IMR-90 (cell line): ENCODE measurements at regions not wholly inside any gene's neighbourhood (a gene's known extent, or its start where the extent isn't known, plus 50 kb on each side); places are given as distances from the start of the nearest gene placed in this dataset.

Experiments
- ATAC-seq: fragments of 200-7000 bp; cut with Tn5 transposase; 2 replicates; pipeline ENCODE4 v1.9.1; 2020; ENCODE audit warnings: low read depth, mild to moderate bottlenecking, moderate library complexity
- BruUV-seq: library from RNA; stranded (reverse); fragments of 400-500 nt; replicated peaks from 2 replicates; lab custom pipeline; 2021; lab: Mats Ljungman, UMichigan
- CTCF ChIA-PET: fragments of 300-600 bp; formaldehyde crosslinking; extraction: SDS; loops from one replicate; lab custom pipeline; 2021; ENCODE audit warnings: antibody characterized with exemption; lab: Yijun Ruan, JAX
- POLR2A ChIA-PET: fragments of 300-600 bp; sonication (Branson Sonifier 250); formaldehyde crosslinking; loops from one replicate; lab custom pipeline; 2022; ENCODE audit warnings: antibody characterized with exemption; ENCODE audit not compliant: unreplicated experiment; lab: Charles Lee
- DNase-seq: peaks from one replicate; pipeline ENCODE4 v3.0.0; 2013
- H2AFZ ChIP-seq: replicated peaks from 2 replicates; pipeline ENCODE3; 2013; ENCODE audit warnings: low read length, mild to moderate bottlenecking; ENCODE audit not compliant: poor library complexity
- H2AK5ac ChIP-seq: 2 replicates; pipeline ENCODE4 v1.6.1; 2013; ENCODE audit warnings: low read depth, low read length, inconsistent platforms
- H2AK9ac ChIP-seq: replicated peaks from 2 replicates; pipeline ENCODE3; 2013; ENCODE audit warnings: mild to moderate bottlenecking, low read depth, low read length, moderate library complexity; ENCODE audit not compliant: poor library complexity
- H2BK120ac ChIP-seq: 2 replicates; pipeline ENCODE4 v1.6.1; 2013; ENCODE audit warnings: low read depth, low read length, inconsistent platforms
- H2BK15ac ChIP-seq: 3 replicates; pipeline ENCODE4 v1.6.1; 2013; ENCODE audit warnings: low read depth, low read length, inconsistent platforms
- H2BK20ac ChIP-seq: 2 replicates; pipeline ENCODE4 v1.6.1; 2013; ENCODE audit warnings: low read depth, mild to moderate bottlenecking, inconsistent platforms, low read length, moderate library complexity
- H2BK5ac ChIP-seq: 2 replicates; pipeline ENCODE4 v1.6.1; 2013; ENCODE audit warnings: mild to moderate bottlenecking, low read depth, low read length, inconsistent platforms; ENCODE audit not compliant: poor library complexity, severe bottlenecking
- H3K14ac ChIP-seq: replicated peaks from 2 replicates; pipeline ENCODE4 v1.6.1; 2013; ENCODE audit warnings: low read depth, low read length, inconsistent platforms
- H3K18ac ChIP-seq: 2 replicates; pipeline ENCODE4 v1.6.1; 2013; ENCODE audit warnings: low read depth, low read length, control low read depth
- H3K23ac ChIP-seq: 2 replicates; pipeline ENCODE4 v1.6.1; 2013; ENCODE audit warnings: low read depth, low read length, inconsistent platforms
- H3K27ac ChIP-seq: 2 replicates; pipeline ENCODE4 v1.5.1; 2013; ENCODE audit warnings: mild to moderate bottlenecking, control low read depth, low read length; ENCODE audit not compliant: insufficient read depth
- H3K27me3 ChIP-seq: 2 replicates; pipeline ENCODE4 v1.6.1; 2013; ENCODE audit warnings: low read length; ENCODE audit not compliant: control insufficient read depth, insufficient read depth
- H3K36me3 ChIP-seq: 2 replicates; pipeline ENCODE4 v1.6.1; 2013; ENCODE audit warnings: low read length, mixed read lengths; ENCODE audit not compliant: control insufficient read depth, insufficient read depth
- H3K4ac ChIP-seq: 2 replicates; pipeline ENCODE4 v1.6.1; 2013; ENCODE audit warnings: low read depth, low read length, inconsistent platforms
- H3K4me1 ChIP-seq: 2 replicates; pipeline ENCODE4 v1.6.1; 2013; ENCODE audit warnings: low read length, mixed read lengths; ENCODE audit not compliant: control insufficient read depth, insufficient read depth
- H3K4me2 ChIP-seq: 2 replicates; pipeline ENCODE4 v1.6.1; 2013; ENCODE audit warnings: low read depth, mild to moderate bottlenecking, control low read depth, low read length, moderate library complexity
- H3K4me3 ChIP-seq: 2 replicates; pipeline ENCODE4 v1.5.1; 2013; ENCODE audit warnings: low read depth, mild to moderate bottlenecking, control low read depth, low read length, moderate library complexity; ENCODE audit not compliant: insufficient read depth
- H3K56ac ChIP-seq: 2 replicates; pipeline ENCODE4 v1.6.1; 2013; ENCODE audit warnings: low read length, inconsistent platforms; ENCODE audit not compliant: insufficient read depth; ENCODE audit errors: extremely low read depth
- H3K79me1 ChIP-seq, 2 experiments: 2 replicates each; pipeline ENCODE4 v1.6.1; 2013; ENCODE audit warnings: low read length in 2 of 2, inconsistent platforms in 1 of 2, low read depth in 1 of 2
- H3K9ac ChIP-seq: 2 replicates; pipeline ENCODE4 v1.6.1; 2013; ENCODE audit warnings: low read depth, low read length, control low read depth
- H3K9me1 ChIP-seq: 2 replicates; pipeline ENCODE4 v1.6.1; 2013; ENCODE audit warnings: low read length, inconsistent platforms; ENCODE audit not compliant: insufficient read depth
- H3K9me3 ChIP-seq: 2 replicates; pipeline ENCODE4 v1.6.1; 2013; ENCODE audit warnings: low read length; ENCODE audit not compliant: control insufficient read depth, insufficient read depth
- H4K20me1 ChIP-seq: 2 replicates; pipeline ENCODE4 v1.6.1; 2013; ENCODE audit warnings: low read length, inconsistent platforms; ENCODE audit not compliant: insufficient read depth
- H4K5ac ChIP-seq: 2 replicates; pipeline ENCODE4 v1.6.1; 2013; ENCODE audit warnings: mild to moderate bottlenecking, low read depth, low read length, control low read depth
- H4K8ac ChIP-seq, 2 experiments: 2 replicates each; pipeline ENCODE4 v1.6.1; 2013; ENCODE audit warnings: low read depth in 2 of 2, low read length in 2 of 2, control low read depth in 1 of 2, inconsistent platforms in 1 of 2
- H4K91ac ChIP-seq: 2 replicates; pipeline ENCODE4 v1.6.1; 2013; ENCODE audit warnings: low read depth, low read length, inconsistent platforms; ENCODE audit not compliant: insufficient read depth
- CEBPB ChIP-seq: IDR thresholded peaks from 2 replicates; pipeline ENCODE4 v1.6.1; 2012; ENCODE audit warnings: low read depth, low read length, improper control_type of control experiment
- SMC3 ChIP-seq: fragments of 150-350 bp; IDR thresholded peaks from 2 replicates; pipeline ENCODE4 v1.6.1; 2016; ENCODE audit warnings: low read depth, mild to moderate bottlenecking, antibody characterized with exemption, low read length, moderate library complexity
- USF2 ChIP-seq: fragments of 150-350 bp; IDR thresholded peaks from 2 replicates; pipeline ENCODE4 v1.6.1; 2017; ENCODE audit warnings: mild to moderate bottlenecking, antibody characterized with exemption, low read length, low read depth
- WGBS, 2 experiments: methylation state at CpG; one replicate each; pipeline versions ENCODE4 v1.1.5 to v1.1.7; 2013; ENCODE audit warnings: missing lambda C conversion rate in 2 of 2; ENCODE audit not compliant: insufficient read length in 1 of 2; ENCODE audit errors: extremely low coverage in 2 of 2; 5-methylcytosine and 5-hydroxymethylcytosine counted together
- dilution Hi-C: fragments of 300-500 bp; cut with HindIII; formaldehyde crosslinking; loops from one replicate; pipeline ENCODE4 v1.14.3; 2018; ENCODE audit warnings: low sequenced_read_pairs; ENCODE audit not compliant: unreplicated experiment
- in situ Hi-C: fragments of 300-500 bp; cut with MboI; formaldehyde crosslinking; loops from 3 replicates; pipeline ENCODE4 v1.14.3; 2019; ENCODE audit warnings: low sequenced_read_pairs, inconsistent platforms, mixed read lengths
- intact Hi-C: fragments of 100-400 bp; cut with micrococcal nuclease; formaldehyde crosslinking; loops from 2 replicates; pipeline ENCODE4 v1.10.0; 2022

- Histone ChIP-seq H3K27ac (no peak overlapping the region), H3K27me3 (peaks cover 12% of the 10 kb centered on the region), H4K5ac (no peak overlapping the region), H2BK5ac (no peak overlapping the region), H3K14ac (no peak overlapping the region), H3K36me3 (no peaks in the 10 kb centered on the region), H3K4ac (no peak overlapping the region), H3K9me1 (no peaks in the 10 kb centered on the region), H2BK15ac (no peak overlapping the region), H3K18ac (no peak overlapping the region), H3K4me3 (no peak overlapping the region), H3K23ac (no peak overlapping the region), H3K56ac (no peak overlapping the region), H3K4me1 (no peaks in the 10 kb centered on the region; the same call in 1 of the 2 replicates), H4K8ac (no peak overlapping the region), H3K9ac (no peak overlapping the region), H2AFZ (peak overlapping the region; percentile 8), H3K79me1 (no peaks in the 10 kb centered on the region), H4K91ac (no peak overlapping the region), H2BK20ac (no peak overlapping the region), H3K4me2 (no peak overlapping the region), H2AK5ac (no peak overlapping the region), H2BK120ac (no peak overlapping the region), H3K9me3 (0 out of 2 replicates have a peak, but pooled peaks cover under 1% of the 10 kb centered on the region), H2AK9ac (no peak overlapping the region), H4K20me1 (no peaks in the 10 kb centered on the region)
- DNase-seq (peak; percentile 61), ATAC-seq (peak; percentile 74)
- TF ChIP-seq SMC3 (no peak), CEBPB (peak; percentile 98), USF2 (peak; percentile 64; the same call in 1 of the 2 replicates)
- no CpG with 5 or more reads among the region's 8 CpGs for WGBS, 2 experiments
- in situ Hi-C loops (no loop called here), dilution Hi-C loops (no loop called here), intact Hi-C loops (no loop called here)
- no TSS peak for BruUV-seq
- ChIA-PET CTCF (no interaction called here), POLR2A (no interaction called here)
Observed at GRCh38 chr2:205868773-205869333, 186.6 kb downstream of the NRP2 start.
